Adrenal gland (tissue), 5 donors: ENCODE measurements at regions not wholly inside any gene's neighbourhood (a gene's known extent, or its start where the extent isn't known, plus 50 kb on each side); places are given as distances from the start of the nearest gene placed in this dataset.

ENCODE experiments used
- CTCF ChIP-seq, 6 experiments: fragments of 450-650 bp in 4 of 6; fragments of 200-600 bp in 2 of 6; sonication (generic) in 1 of 6; IDR thresholded peaks; 1 replicate in 5 of 6; 2 replicates in 1 of 6; pipeline versions ENCODE4 v1.5.1 to v1.8.0; 2016 to 2021; ENCODE audit warnings: antibody characterized with exemption in 6 of 6, mild to moderate bottlenecking in 2 of 6, moderate library complexity in 1 of 6
- POLR2A ChIP-seq, 2 donors: fragments of 450-650 bp; IDR thresholded peaks; one replicate each; pipeline ENCODE4 v1.6.1; 2017; ENCODE audit warnings: antibody characterized with exemption in 2 of 2, mild to moderate bottlenecking in 2 of 2, moderate library complexity in 1 of 2
- donor health status: DM: no; HTN: no; CAD: no.

DNA sequence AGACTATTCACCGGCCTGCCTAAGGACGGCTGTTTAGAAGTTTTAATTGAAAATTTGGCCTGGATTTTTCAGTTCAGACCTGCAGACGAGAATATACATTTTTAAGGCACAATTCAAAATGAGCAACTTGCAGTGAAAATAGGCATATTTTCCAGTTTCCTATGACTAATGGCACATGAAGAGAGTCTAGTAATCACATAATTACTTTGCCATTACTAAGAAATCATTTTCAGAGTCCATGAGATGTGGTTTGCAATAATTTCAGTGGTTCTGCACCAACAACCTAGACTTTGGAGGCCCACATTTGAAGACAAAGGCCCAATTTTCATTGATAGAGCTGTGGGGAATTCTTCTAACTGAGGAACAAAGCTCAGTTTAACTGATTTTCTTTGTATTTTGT, 205.3 kb downstream of the SOX2 start:
- TF ChIP-seq POLR2A (IDR thresholded peaks at IDR 0.05) (no peak), CTCF (IDR thresholded peaks at IDR 0.05) (no peak)
